Dermis blood vessel endothelial cell (primary cell): ENCODE measurements at regions not wholly inside any gene's neighbourhood (a gene's known extent, or its start where the extent isn't known, plus 50 kb on each side); places are given as distances from the start of the nearest gene placed in this dataset.
A peak's percentile ranks its signal among the peaks of the same experiment; 100 is the strongest.

Source experiments
- DNase-seq: peaks from one replicate; pipeline ENCODE4 v3.0.0; 2010

DNA sequence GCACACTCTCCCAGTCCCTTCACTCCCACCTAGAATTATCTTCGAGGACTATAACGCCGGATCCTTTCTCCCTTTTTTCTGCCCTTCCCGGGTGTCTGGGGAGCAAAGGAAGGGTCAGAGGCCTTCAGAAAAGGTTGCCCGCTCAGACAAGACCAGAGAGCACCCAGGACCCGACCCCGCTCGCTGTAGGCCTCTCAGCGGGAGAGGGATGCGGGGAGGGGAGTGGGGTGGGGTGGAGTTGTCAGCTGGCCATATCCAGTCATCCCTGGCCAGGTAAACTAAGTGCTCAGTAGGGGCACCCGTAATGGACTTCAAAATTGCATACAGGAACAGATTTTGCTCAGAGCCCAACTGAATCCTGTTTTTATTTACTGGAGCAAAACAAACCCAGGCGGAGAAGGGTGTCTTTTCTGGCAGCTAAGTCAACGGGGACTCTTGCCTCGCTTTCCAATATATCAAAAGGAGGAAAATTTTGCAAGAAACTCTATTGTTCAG, 65.0 kb downstream of the NOL4 start:
- no peak for DNase-seq

DNA sequence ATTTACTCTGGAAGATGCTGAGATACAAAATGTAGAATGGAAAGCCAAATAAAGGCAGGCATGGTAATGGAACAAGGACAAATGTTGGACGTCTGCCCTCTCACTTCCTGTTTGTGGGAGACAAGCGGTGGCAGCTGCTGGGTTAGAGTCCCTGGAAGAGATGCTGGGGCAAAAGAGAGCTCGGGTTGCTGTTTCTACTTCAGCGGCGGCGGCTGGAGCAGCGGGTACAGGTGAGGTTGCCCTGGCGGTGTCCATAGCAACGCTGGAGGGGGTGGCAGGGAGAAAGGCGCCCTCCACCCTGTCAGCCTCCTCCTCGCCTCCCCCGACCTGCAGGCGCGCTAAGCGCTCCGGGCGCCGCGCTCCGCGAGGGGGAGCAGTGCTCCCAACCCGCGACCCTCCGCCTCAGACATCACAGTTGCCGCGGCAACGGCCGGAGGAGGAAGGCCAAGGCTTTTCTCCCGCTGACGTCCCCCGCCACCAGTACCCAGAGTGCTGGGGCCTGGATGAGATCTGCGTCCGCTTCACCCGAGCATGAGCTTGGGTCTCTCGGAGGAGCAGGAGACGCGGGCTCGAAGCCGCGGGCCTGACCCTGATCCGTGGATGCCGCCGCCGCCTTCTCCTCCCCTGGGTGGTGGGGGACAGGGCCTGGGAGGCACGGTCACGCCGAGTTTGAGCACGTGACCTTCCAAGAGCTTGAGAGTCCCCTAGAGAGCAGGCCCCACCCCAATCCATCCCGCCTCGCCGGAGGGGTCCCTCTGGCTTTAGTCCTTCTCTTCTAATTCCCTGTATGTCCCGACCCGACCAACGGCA, 65.6 kb downstream of the NOL4 start:
- peak; percentile 11 for DNase-seq

GRCh38 chr18:34153711-34154110, 71.0 kb downstream of the NOL4 start:
- peak; percentile 28 for DNase-seq

DNA sequence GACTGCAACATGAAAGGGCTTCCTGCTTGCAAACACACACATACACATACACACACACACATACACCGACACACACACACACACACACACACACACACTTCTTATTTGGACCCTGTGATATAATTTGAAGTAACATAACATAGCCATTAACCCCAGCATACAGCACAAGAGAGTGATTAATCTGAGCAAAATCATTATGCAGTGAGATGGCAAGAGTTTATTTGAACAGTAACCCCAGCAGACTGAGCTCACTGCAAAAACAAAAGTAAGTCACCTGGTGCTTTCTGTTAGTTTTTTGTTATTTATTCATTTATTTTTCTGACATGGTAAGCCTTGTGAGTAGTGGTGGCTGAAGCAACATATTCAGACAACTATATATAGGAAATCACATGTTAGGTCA, 93.7 kb downstream of the NOL4 start:
- DNase-seq: no peak

DNA sequence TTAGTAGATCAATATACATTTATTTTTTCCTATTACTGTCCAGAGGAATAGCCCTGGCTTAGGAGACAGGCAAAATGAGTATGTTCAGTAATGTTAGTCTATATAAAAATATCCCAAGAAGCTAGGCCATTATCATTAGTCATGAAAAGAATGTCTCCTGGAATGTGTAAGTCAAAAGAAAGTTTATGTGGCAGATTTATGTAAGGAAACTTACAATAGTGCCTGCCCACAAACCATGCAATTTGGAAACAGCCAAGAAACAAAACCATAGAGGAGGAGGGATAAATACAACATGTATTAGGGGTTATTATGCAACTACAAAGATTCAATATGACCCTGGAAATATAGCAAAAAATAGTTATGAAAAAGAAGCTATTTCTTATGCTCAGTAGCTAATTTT, 96.3 kb downstream of the NOL4 start:
- DNase-seq: no peak

DNA sequence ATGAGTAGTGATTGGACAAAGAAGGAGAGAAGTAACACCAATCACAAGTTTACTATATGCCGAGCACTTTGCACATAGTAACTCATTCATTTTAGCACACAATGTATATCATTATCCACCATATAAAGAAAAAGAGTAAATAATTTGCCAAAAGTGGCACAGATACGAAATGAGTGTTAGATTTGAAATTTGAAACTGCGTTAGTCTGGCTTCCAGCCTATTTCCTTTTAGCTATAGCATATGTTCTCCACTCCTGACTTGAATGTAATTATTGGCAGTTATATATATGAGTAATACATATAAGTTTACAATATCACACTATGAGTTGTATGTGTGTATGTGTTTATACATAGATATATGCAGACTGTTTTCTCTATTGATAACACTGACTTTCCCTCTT, 98.6 kb downstream of the NOL4 start:
- DNase-seq: no peak

DNA sequence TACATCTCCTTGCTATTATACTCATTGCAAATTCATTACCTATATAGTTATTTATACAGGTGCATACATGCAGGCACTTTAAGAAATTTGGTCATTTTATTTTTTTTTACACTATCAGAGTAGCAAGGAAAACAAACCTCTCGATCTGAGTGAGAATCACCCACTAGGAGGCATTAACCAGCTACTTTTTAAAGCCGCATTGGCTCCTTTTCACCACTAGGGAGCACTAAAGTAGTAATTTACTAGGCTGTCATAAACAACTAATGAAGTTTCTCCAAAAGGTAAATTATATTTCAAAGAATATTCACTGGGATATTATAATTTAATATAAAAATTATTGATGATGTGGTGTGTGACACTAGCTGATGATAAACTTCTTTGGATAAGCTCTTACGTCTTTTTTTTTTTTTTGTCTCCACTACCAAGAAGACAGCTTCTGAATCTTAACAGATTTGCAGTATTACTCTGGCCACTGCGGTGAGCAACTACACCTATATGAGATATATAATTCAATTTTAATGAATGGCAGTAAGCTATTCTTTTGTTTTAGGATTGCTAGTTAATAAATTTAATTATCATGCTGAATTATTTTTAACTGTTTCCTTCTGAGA, 101.9 kb downstream of the NOL4 start:
- peak; percentile 75 for DNase-seq

GRCh38 chr18:34121200-34121721, 103.5 kb downstream of the NOL4 start:
- no peak for DNase-seq

GRCh38 chr18:34120294-34120693, 104.4 kb downstream of the NOL4 start:
- DNase-seq: no peak

DNA sequence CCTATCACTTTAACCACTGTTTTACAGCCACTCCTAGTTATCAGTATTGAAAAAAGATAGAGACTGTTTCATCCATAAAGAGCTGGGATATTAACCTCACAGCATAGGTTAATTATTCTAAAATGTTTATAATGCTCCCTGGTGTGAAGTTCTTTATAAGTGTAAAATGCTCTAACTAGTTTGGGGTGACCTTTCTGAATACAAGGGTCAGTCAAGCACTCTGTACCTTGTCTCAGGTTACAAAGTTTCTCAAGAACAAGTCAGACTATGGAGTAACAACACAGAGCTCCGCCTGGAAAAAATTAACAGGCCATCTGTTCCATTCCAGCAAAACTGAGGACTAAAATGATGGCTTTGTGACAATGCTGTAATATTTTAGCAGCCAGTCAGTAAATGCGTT, 107.4 kb downstream of the NOL4 start:
- DNase-seq: no peak

DNA sequence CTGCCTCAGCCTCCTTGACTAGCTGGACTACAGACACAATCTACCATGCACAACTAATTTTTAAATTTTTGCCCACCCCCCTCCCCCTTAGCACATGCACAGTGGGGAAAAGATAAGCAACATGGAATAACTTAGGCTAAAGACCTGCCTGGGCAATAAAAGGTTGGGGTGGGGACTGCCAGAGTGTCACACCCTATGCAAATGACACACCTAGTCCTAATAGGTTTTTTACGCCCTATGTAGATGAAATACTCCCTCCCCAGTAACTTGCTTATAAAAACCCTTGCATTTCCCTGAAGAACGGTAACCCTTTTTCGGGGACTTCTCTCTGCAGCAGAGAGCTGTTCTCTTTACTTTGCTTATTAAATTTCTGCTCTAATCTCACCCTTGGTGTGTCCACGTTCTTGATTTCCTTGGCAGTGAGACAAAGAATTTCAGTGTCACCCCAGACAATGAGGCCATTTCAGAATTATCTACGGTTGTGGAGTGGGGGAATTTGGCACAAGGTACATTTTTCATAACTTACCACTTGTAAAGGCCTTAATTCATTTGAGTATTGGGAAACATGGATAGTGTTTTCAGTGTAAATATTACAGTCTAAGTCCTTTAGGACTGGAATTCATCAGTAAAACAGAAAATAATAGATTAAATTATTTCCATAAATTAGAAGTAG, 109.2 kb downstream of the NOL4 start:
- DNase-seq: no peak

- DNase-seq: no peak
Observed at GRCh38 chr18:34114996-34115395, 109.7 kb downstream of the NOL4 start.

DNA sequence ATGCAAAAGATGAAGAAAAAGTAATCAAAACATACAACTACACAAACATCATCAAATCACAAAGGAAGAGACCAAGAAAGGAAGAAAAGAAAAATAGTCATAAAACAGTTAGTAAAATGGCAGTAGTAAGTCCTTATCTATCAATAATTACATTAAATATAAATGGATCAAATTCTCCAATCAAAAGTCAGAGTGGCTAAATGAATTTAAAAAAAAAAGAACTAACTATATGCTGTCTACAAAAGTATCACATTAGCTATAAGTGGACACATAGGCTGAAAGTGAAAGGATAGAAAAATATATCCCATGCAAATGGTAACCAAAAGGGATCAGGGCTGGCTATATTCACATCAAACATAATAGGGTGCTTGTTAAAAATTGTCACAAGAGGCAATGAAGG, 116.5 kb downstream of the NOL4 start:
- no peak for DNase-seq

DNA sequence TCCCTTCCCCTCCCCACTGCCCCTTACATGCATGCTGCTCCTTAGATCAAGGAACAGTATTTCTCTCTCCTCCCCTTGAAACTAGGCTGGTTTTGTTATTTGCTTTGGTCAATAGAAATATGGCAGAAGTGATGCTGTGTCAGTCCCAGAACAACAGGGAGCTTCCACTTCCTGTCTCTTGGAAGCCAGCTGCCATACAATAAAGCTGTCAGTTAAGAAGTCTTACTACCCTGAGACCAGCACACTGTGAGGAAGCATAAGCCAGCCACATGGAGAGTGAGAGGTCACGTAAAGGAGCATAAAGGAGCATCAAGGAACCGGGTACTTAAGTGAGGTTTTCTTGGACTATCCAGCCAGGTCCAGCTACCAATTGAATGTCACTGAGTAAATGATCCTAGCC, 126.6 kb downstream of the NOL4 start:
- DNase-seq: no peak

- no peak for DNase-seq
Observed at GRCh38 chr18:34097312-34097711, 127.4 kb downstream of the NOL4 start.

- DNase-seq: no peak
Observed at GRCh38 chr18:34094148-34094547, 130.6 kb downstream of the NOL4 start.

DNA sequence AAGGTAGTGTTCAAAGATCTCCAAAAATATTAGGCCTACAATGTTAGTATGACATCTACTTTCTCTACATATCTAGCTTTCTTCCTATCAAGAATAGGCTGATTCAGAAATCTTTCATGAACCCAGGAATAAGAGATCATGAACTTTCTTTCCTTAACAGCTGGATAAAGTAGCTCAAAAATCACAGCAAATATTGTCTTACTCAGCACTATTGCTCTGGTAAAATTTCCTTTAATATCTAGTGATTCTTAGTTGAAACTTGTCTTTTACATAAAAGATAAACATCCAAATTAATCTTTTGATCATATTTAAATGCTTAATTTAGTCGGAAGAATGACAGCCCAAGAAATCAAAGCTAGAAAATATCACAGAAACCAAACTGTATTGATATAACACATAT, 131.9 kb downstream of the NOL4 start:
- no peak for DNase-seq

DNA sequence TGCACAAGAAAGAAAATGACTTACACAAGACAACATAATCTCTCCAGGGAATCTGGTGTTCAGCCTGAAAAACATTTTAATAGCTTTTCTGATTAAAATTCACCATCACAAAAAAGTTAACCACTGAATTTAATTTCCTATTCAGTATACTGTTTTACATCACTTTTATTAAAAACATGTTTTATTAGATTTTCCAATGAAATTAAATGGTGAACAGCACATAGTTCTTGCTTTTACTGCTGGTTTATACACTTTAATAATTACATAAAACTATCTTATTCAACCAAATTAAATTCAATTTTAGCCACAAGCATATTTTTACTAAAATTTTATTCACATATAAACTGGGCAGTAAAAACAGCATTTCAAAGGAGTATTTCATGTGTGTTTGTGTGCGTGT, 138.3 kb downstream of the NOL4 start:
- no peak for DNase-seq

GRCh38 chr18:34085140-34085739, 139.5 kb downstream of the NOL4 start:
- no peak for DNase-seq

GRCh38 chr18:34084635-34085034, 140.1 kb downstream of the NOL4 start:
- DNase-seq: no peak

DNA sequence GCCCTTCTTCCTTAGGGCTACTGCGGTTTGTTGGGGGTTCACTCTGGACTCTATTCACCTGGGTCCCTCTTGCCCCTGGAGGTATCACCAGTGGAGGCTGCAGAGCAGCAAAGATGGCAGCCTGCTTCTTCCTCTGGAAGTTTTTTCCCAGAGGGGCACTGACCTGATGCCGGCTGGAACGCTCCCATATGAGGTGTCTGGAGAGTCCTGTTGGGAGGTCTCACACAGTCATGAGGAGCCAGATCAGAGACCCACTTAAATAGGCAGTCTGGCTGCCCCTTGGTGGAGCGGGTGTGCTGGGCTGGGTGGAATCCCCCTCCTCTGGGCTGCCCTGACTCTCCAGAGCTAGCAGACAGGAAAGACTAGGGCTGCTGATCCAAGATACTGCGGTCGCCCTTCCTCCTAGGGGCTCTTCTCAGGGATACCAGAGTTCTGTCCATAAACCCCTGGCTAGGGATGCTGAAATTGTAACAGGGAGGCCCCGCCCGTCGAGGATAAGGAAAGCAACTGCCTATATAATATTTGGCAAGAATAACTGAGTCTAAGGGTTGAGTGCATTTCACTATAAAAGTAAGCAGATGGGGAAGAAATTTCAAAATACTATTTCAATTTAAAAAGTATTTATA, 140.7 kb downstream of the NOL4 start:
- no peak for DNase-seq

DNA sequence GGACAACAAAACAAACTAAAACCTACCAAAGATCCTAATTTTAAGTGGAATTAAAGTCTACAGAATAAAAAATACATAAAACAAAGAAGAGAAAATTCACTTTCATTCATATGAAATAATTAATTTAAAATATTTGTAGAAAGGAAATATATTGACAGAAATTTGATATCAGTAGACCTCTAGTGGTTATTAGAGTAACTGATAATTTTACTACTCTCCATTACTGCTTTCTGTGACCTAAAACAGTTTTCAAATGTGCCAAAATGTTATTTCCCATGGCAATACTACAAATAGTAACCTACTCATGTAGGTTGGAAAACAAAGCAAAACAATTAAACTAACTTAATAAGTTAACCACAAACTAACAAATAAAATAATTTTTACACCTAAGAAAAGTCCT, 147.1 kb downstream of the NOL4 start:
- no peak for DNase-seq
